ENCODE measurements at regions not wholly inside any gene's neighbourhood (a gene's known extent, or its start where the extent isn't known, plus 50 kb on each side); places are given as distances from the start of the nearest gene placed in this dataset.

DNA sequence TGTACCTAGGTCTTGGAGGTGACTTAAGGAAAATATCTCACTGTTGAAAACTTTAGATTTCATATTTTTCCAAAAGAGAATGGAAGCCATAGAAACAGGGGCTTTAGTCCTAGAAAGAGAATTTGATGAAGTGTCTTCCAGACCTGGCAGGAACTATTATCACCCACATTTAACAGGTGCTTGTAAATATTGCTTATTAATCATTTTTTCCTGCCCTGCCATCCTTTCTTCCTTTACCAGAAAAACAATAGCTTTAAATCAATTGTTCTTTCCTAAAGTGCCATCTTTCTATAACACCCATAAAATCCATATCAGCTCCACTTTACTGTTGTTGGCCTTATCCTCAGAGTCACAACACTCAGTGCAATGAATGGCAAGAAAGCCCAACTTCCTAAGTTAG is 350.9 kb downstream of the YTHDC2 start:
- TF ChIP-seq, protein P1, sequence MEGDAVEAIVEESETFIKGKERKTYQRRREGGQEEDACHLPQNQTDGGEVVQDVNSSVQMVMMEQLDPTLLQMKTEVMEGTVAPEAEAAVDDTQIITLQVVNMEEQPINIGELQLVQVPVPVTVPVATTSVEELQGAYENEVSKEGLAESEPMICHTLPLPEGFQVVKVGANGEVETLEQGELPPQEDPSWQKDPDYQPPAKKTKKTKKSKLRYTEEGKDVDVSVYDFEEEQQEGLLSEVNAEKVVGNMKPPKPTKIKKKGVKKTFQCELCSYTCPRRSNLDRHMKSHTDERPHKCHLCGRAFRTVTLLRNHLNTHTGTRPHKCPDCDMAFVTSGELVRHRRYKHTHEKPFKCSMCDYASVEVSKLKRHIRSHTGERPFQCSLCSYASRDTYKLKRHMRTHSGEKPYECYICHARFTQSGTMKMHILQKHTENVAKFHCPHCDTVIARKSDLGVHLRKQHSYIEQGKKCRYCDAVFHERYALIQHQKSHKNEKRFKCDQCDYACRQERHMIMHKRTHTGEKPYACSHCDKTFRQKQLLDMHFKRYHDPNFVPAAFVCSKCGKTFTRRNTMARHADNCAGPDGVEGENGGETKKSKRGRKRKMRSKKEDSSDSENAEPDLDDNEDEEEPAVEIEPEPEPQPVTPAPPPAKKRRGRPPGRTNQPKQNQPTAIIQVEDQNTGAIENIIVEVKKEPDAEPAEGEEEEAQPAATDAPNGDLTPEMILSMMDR (IDR thresholded peaks at IDR 0.05): no peak
- no peak for TF ChIP-seq POLR2A (IDR thresholded peaks at IDR 0.05)
